B cell (primary cell): ENCODE measurements at regions not wholly inside any gene's neighbourhood (a gene's known extent, or its start where the extent isn't known, plus 50 kb on each side); places are given as distances from the start of the nearest gene placed in this dataset.

Experiments used
- ATAC-seq: fragments of 200-7000 bp; cut with Tn5 transposase; one replicate; pipeline ENCODE4 v1.10.0; 2021; ENCODE audit warnings: low read depth, mild to moderate bottlenecking, moderate number of reproducible peaks, moderate library complexity
- CTCF ChIA-PET: fragments of 350-600 bp; sonication (Branson Sonifier 250); formaldehyde crosslinking; loops from one replicate; lab custom pipeline; 2021; ENCODE audit warnings: antibody characterized with exemption, inconsistent platforms; lab: Charles Lee
- POLR2A ChIA-PET: fragments of 350-600 bp; sonication (Branson Sonifier 250); formaldehyde crosslinking; loops from one replicate; lab custom pipeline; 2021; ENCODE audit warnings: antibody characterized with exemption; lab: Charles Lee
- DNase-seq: peaks from one replicate; pipeline ENCODE4 v3.0.0; 2013
- H2AFZ ChIP-seq: 2 replicates; pipeline ENCODE4 v1.6.1; 2012; ENCODE audit warnings: mild to moderate bottlenecking, low read depth, low read length; ENCODE audit not compliant: insufficient read depth, poor library complexity, severe bottlenecking
- H3K27ac ChIP-seq, 2 donors: 1 replicate in 1 of 2; 2 replicates in 1 of 2; pipeline ENCODE4 v1.5.1; 2012 to 2013; ENCODE audit warnings: low read length in 2 of 2, mild to moderate bottlenecking in 2 of 2, moderate library complexity in 1 of 2
- H3K27me3 ChIP-seq, 4 experiments: fragments of 200-600 bp in 1 of 4; sonication (generic) in 1 of 4; replicated peaks in 1 of 4; 1 replicate in 2 of 4; 2 replicates in 2 of 4; pipeline versions ENCODE4 v1.6.1 to v1.7.0; 2013 to 2016; ENCODE audit warnings: low read length in 3 of 4, mild to moderate bottlenecking in 2 of 4, mixed read lengths in 1 of 4, moderate library complexity in 1 of 4; ENCODE audit not compliant: insufficient read depth in 4 of 4, control insufficient read depth in 3 of 4; ENCODE audit errors: control extremely low read depth in 1 of 4
- H3K36me3 ChIP-seq, 2 experiments: replicated peaks in 1 of 2; 1 replicate in 1 of 2; 2 replicates in 1 of 2; pipeline versions ENCODE4 v1.6.1 to v1.7.1; 2013; ENCODE audit warnings: low read length in 1 of 2; ENCODE audit not compliant: insufficient read depth in 2 of 2, control insufficient read depth in 1 of 2; ENCODE audit errors: control extremely low read depth in 1 of 2, extremely low read depth in 1 of 2
- H3K4me1 ChIP-seq, 2 donors: fragments of 200-600 bp in 1 of 2; sonication (generic) in 1 of 2; 1 replicate in 1 of 2; 2 replicates in 1 of 2; pipeline versions ENCODE4 v1.5.1 to v1.6.1; 2013 to 2017; ENCODE audit warnings: low read length in 2 of 2; ENCODE audit not compliant: control insufficient read depth in 2 of 2, insufficient read depth in 2 of 2
- H3K4me2 ChIP-seq: replicated peaks from 2 replicates; pipeline ENCODE3; 2012; ENCODE audit warnings: mild to moderate bottlenecking, low read depth, low read length; ENCODE audit not compliant: poor library complexity, severe bottlenecking
- H3K4me3 ChIP-seq, 5 experiments: fragments of 200-600 bp in 1 of 5; sonication (generic) in 1 of 5; 1 replicate in 3 of 5; 2 replicates in 2 of 5; pipeline versions ENCODE4 v1.5.1 to v1.7.0; 2011 to 2016; ENCODE audit warnings: low read length in 4 of 5, mild to moderate bottlenecking in 4 of 5, low read depth in 2 of 5, control low read depth in 1 of 5, moderate library complexity in 1 of 5; ENCODE audit not compliant: insufficient read depth in 1 of 5; ENCODE audit errors: control extremely low read depth in 1 of 5, extremely low read depth in 1 of 5
- H3K79me2 ChIP-seq: fragments of 200-600 bp; sonication (generic); one replicate; pipeline ENCODE4 v1.6.0; 2016; ENCODE audit warnings: low read length; ENCODE audit not compliant: control insufficient read depth, insufficient read depth
- H3K9ac ChIP-seq: fragments of 200-600 bp; sonication (generic); 2 replicates; pipeline ENCODE4 v1.6.1; 2017; ENCODE audit warnings: mild to moderate bottlenecking, low read length, moderate library complexity
- H3K9me3 ChIP-seq, 3 donors: one replicate each; pipeline versions ENCODE4 v1.6.1 to v1.7.1; 2013; ENCODE audit warnings: low read length in 2 of 3; ENCODE audit not compliant: control insufficient read depth in 2 of 3, insufficient read depth in 1 of 3; ENCODE audit errors: control extremely low read depth in 1 of 3
- H4K20me1 ChIP-seq: 2 replicates; pipeline ENCODE4 v1.6.0; 2012; ENCODE audit warnings: mild to moderate bottlenecking, low read length; ENCODE audit not compliant: insufficient read depth, control insufficient read depth, poor library complexity, severe bottlenecking
- H3K27ac Mint-ChIP-seq: one replicate; pipeline ENCODE4 v1.8.0; 2021; ENCODE audit warnings: mixed read lengths
- H3K27me3 Mint-ChIP-seq: one replicate; pipeline ENCODE4 v1.8.0; 2021; ENCODE audit warnings: mixed read lengths
- H3K4me1 Mint-ChIP-seq: one replicate; pipeline ENCODE4 v1.8.0; 2021; ENCODE audit warnings: mixed read lengths
- H3K4me3 Mint-ChIP-seq: one replicate; pipeline ENCODE4 v1.8.0; 2021; ENCODE audit warnings: mixed read lengths
- H3K9me3 Mint-ChIP-seq: one replicate; pipeline ENCODE4 v1.8.0; 2022; ENCODE audit warnings: mixed read lengths; ENCODE audit not compliant: insufficient read depth
- EZH2 ChIP-seq: IDR thresholded peaks from 2 replicates; pipeline ENCODE4 v1.6.1; 2012; ENCODE audit warnings: borderline replicate concordance, low read depth, mild to moderate bottlenecking, moderate library complexity, low read length; ENCODE audit not compliant: insufficient read depth, poor library complexity, severe bottlenecking
- WGBS: methylation state at CpG from one replicate; pipeline ENCODE4 v1.1.5; 2013; ENCODE audit warnings: missing lambda C conversion rate; ENCODE audit not compliant: insufficient coverage; 5-methylcytosine and 5-hydroxymethylcytosine counted together
- intact Hi-C: fragments of 100-400 bp; cut with micrococcal nuclease; formaldehyde crosslinking; loops from one replicate; pipeline ENCODE4 v1.10.0; 2022
- TF ChIP-seq, protein P1 (sequence below): fragments of 200-600 bp; IDR thresholded peaks from one replicate; pipeline ENCODE4 v1.8.0; 2022; ENCODE audit warnings: antibody characterized with exemption, mild to moderate bottlenecking

DNA sequence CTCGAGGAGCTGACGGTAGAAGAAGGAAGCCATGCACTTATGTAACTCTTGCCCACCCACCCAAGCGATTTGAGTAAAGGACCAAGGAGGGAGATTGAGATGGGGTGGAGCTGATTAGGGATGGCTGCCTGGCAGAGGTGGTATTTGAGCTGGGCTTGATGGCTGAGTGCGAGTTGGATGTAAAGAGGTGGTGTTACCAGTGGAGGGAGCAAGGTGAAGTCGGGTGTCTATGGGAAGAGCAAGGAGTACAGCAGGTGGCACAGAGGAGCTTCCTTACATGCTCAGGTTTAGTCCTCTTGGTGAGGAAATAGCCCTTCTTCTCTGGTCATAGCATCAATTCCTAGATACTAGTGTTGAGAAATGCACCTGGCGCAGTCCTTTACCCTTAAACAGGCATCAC, 294.2 kb upstream of the SKOR2 start:
- CTCF ChIA-PET = no interaction called here
- Histone ChIP-seq H3K36me3 (no peaks in the 10 kb centered on the region), H4K20me1 (no peaks in the 10 kb centered on the region), H3K4me1 (no peaks in the 10 kb centered on the region), H3K79me2 (no peaks in the 10 kb centered on the region), H3K9ac (no peak overlapping the region), H3K27ac (no peak overlapping the region), H3K9me3 (no peaks in the 10 kb centered on the region), H3K27me3 (peaks cover 0 to 10% (median 0%) of the 10 kb centered on the region in 4 experiments), H3K4me2 (no peak overlapping the region), H2AFZ (no peak overlapping the region), H3K4me3 (no peak overlapping the region)
- no peak for ATAC-seq
- Mint-ChIP-seq H3K4me3 (no peak overlapping the region), H3K9me3 (peaks cover 3% of the 10 kb centered on the region), H3K27ac (no peak overlapping the region), H3K27me3 (peaks cover 22% of the 10 kb centered on the region), H3K4me1 (no peaks in the 10 kb centered on the region)
- TF ChIP-seq, protein P1, sequence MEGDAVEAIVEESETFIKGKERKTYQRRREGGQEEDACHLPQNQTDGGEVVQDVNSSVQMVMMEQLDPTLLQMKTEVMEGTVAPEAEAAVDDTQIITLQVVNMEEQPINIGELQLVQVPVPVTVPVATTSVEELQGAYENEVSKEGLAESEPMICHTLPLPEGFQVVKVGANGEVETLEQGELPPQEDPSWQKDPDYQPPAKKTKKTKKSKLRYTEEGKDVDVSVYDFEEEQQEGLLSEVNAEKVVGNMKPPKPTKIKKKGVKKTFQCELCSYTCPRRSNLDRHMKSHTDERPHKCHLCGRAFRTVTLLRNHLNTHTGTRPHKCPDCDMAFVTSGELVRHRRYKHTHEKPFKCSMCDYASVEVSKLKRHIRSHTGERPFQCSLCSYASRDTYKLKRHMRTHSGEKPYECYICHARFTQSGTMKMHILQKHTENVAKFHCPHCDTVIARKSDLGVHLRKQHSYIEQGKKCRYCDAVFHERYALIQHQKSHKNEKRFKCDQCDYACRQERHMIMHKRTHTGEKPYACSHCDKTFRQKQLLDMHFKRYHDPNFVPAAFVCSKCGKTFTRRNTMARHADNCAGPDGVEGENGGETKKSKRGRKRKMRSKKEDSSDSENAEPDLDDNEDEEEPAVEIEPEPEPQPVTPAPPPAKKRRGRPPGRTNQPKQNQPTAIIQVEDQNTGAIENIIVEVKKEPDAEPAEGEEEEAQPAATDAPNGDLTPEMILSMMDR = no peak
- no peak for TF ChIP-seq EZH2
- WGBS = 67% methylated on average over 2 of the region's 6 CpGs
- POLR2A ChIA-PET = no interaction called here
- DNase-seq = no peak
- intact Hi-C loops = no loop called here

DNA sequence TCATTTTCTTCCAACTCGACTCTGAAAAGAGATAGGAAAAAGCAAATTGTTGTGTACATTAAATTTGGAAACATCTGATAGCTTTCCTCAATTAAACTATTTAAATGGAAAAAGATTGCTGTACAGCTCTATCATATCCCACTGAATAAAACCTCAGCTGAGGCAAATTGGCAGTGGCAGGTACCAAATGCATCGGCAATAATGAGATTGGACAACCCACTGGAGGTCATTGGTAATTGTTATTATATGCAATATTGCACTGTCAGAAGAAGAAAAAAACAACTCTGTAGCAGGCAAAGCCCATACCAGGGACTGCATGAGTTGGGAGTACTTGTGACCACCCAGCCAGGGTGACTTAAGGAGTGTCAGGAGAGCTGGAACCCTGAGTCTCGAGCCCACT, 291.6 kb upstream of the SKOR2 start:
- H3K27me3 Mint-ChIP-seq = peaks cover 22% of the 10 kb centered on the region
- no peaks in the 10 kb centered on the region for H3K79me2 ChIP-seq
- CTCF ChIA-PET = no interaction called here
- no peaks in the 10 kb centered on the region for H3K36me3 ChIP-seq
- no peak overlapping the region for H3K27ac ChIP-seq
- 56% methylated on average over 1 of the region's 3 CpGs for WGBS
- intact Hi-C loops = no loop called here
- no peak for TF ChIP-seq EZH2
- TF ChIP-seq, protein P1 = no peak
- no peaks in the 10 kb centered on the region for H3K4me1 ChIP-seq
- no peak overlapping the region for H3K27ac Mint-ChIP-seq
- POLR2A ChIA-PET = no interaction called here
- H3K4me3 ChIP-seq = no peak overlapping the region
- H4K20me1 ChIP-seq = no peaks in the 10 kb centered on the region
- no peak overlapping the region for H3K4me2 ChIP-seq
- H3K9me3 ChIP-seq = no peaks in the 10 kb centered on the region
- H3K4me3 Mint-ChIP-seq = no peak overlapping the region
- no peaks in the 10 kb centered on the region for H3K4me1 Mint-ChIP-seq
- peaks cover 0 to 10% (median 0%) of the 10 kb centered on the region in 4 experiments for H3K27me3 ChIP-seq
- no peak overlapping the region for H3K9ac ChIP-seq
- H3K9me3 Mint-ChIP-seq = peaks cover 3% of the 10 kb centered on the region
- no peak for DNase-seq
- ATAC-seq = no peak
- no peak overlapping the region for H2AFZ ChIP-seq
